Ectodermal cell (in vitro differentiated cells): ENCODE measurements at regions not wholly inside any gene's neighbourhood (a gene's known extent, or its start where the extent isn't known, plus 50 kb on each side); places are given as distances from the start of the nearest gene placed in this dataset.
"Not testable (repeated sequence)": the region's sequence is repeated elsewhere in the genome, so short reads cannot be mapped to it uniquely, and the experiment has no call there.

ENCODE experiments used
- H3K27ac ChIP-seq: 2 replicates; pipeline ENCODE4 v1.7.0; 2013; ENCODE audit warnings: mild to moderate bottlenecking, low read depth, low read length; ENCODE audit not compliant: insufficient read depth, poor library complexity, severe bottlenecking
- H3K27me3 ChIP-seq: 2 replicates; pipeline ENCODE4 v1.7.0; 2013; ENCODE audit warnings: mild to moderate bottlenecking, low read length; ENCODE audit not compliant: insufficient read depth, control insufficient read depth, poor library complexity, severe bottlenecking
- H3K36me3 ChIP-seq: one replicate; pipeline ENCODE4 v1.7.0; 2013; ENCODE audit warnings: low read length; ENCODE audit not compliant: control insufficient read depth, insufficient read depth
- H3K4me1 ChIP-seq: one replicate; pipeline ENCODE4 v1.7.0; 2013; ENCODE audit warnings: low read length; ENCODE audit not compliant: control insufficient read depth, insufficient read depth
- H3K4me3 ChIP-seq: 2 replicates; pipeline ENCODE4 v1.7.0; 2013; ENCODE audit warnings: low read depth, low read length, control low read depth; ENCODE audit not compliant: insufficient read depth
- H3K9me3 ChIP-seq: 2 replicates; pipeline ENCODE4 v1.7.0; 2013; ENCODE audit warnings: mild to moderate bottlenecking, low read length, moderate library complexity; ENCODE audit not compliant: control insufficient read depth
- WGBS, 2 experiments: methylation state at CpG; one replicate each; pipeline ENCODE4 v1.1.7; 2013; ENCODE audit warnings: missing lambda C conversion rate in 2 of 2; 5-methylcytosine and 5-hydroxymethylcytosine counted together

GRCh38 chr10:108545921-108546320, 1377.4 kb downstream of the XPNPEP1 start:
- WGBS, 2 experiments, result 60% methylated on average over 1 of the region's 1 CpG; no CpG with 5 or more reads in 1 of the 2 experiments
- Histone ChIP-seq H3K9me3 (no peaks in the 10 kb centered on the region), H3K4me1 (no peaks in the 10 kb centered on the region), H3K36me3 (no peaks in the 10 kb centered on the region), H3K27ac (no peak overlapping the region), H3K4me3 (no peak overlapping the region), H3K27me3 (no peaks in the 10 kb centered on the region)

GRCh38 chr10:108544500-108545120, 1378.7 kb downstream of the XPNPEP1 start:
- Histone ChIP-seq H3K4me3 (no peak overlapping the region), H3K9me3 (no peaks in the 10 kb centered on the region)
- 32 to 38% methylated on average over 9 to 10 of the region's 10 CpGs for WGBS, 2 experiments

GRCh38 chr10:108533551-108533950, 1369.0 kb upstream of the SORCS1 start:
- WGBS, 2 experiments, result 89 to 91% methylated on average over 6 of the region's 6 CpGs
- H3K9me3 ChIP-seq, H3K36me3 ChIP-seq, H3K27ac ChIP-seq, H3K4me1 ChIP-seq, H3K4me3 ChIP-seq, H3K27me3 ChIP-seq: not testable (repeated sequence)

More at GRCh38 chr10:108544500-108545120, 1378.7 kb downstream of the XPNPEP1 start:
- Histone ChIP-seq H3K27ac (no peak overlapping the region), H3K27me3 (no peaks in the 10 kb centered on the region), H3K36me3 (no peaks in the 10 kb centered on the region), H3K4me1 (no peaks in the 10 kb centered on the region)

- WGBS, 2 experiments, result 93% methylated on average over 3 of the region's 4 CpGs
Measured at GRCh38 chr10:108523016-108523800, 1358.7 kb upstream of the SORCS1 start.

GRCh38 chr10:108521827-108522492, 1357.5 kb upstream of the SORCS1 start:
- Histone ChIP-seq H3K27me3 (no peaks in the 10 kb centered on the region), H3K4me3 (no peak overlapping the region), H3K27ac (no peak overlapping the region), H3K36me3 (no peaks in the 10 kb centered on the region), H3K9me3 (no peaks in the 10 kb centered on the region), H3K4me1 (no peaks in the 10 kb centered on the region)
- WGBS, 2 experiments, result 60 to 68% methylated on average over 7 to 8 of the region's 8 CpGs

More at GRCh38 chr10:108523016-108523800, 1358.7 kb upstream of the SORCS1 start:
- Histone ChIP-seq H3K9me3 (no peaks in the 10 kb centered on the region), H3K4me3 (no peak overlapping the region), H3K36me3 (no peaks in the 10 kb centered on the region), H3K27me3 (no peaks in the 10 kb centered on the region), H3K4me1 (no peaks in the 10 kb centered on the region), H3K27ac (no peak overlapping the region)

GRCh38 chr10:108515821-108516220, 1351.3 kb upstream of the SORCS1 start:
- 60 to 93% methylated on average over 1 to 2 of the region's 2 CpGs for WGBS, 2 experiments
- Histone ChIP-seq H3K9me3 (peaks cover 2% of the 10 kb centered on the region), H3K4me1 (no peaks in the 10 kb centered on the region), H3K4me3 (no peak overlapping the region), H3K27me3 (no peaks in the 10 kb centered on the region), H3K27ac (no peak overlapping the region), H3K36me3 (no peaks in the 10 kb centered on the region)

- WGBS, 2 experiments, result 90 to 93% methylated on average over 3 of the region's 3 CpGs
- Histone ChIP-seq H3K27me3 (no peaks in the 10 kb centered on the region), H3K36me3 (no peaks in the 10 kb centered on the region), H3K9me3 (no peaks in the 10 kb centered on the region), H3K4me3 (no peak overlapping the region), H3K27ac (no peak overlapping the region), H3K4me1 (no peaks in the 10 kb centered on the region)
Measured at GRCh38 chr10:108500396-108500795, 1335.9 kb upstream of the SORCS1 start.

- H3K27ac ChIP-seq, result no peak overlapping the region
- H3K9me3 ChIP-seq, result peaks cover 2% of the 10 kb centered on the region
- no peak overlapping the region for H3K4me3 ChIP-seq
- H3K4me1 ChIP-seq, result no peaks in the 10 kb centered on the region
- H3K27me3 ChIP-seq, result no peaks in the 10 kb centered on the region
- no peaks in the 10 kb centered on the region for H3K36me3 ChIP-seq
Measured at GRCh38 chr10:108496106-108496505, 1331.6 kb upstream of the SORCS1 start.

GRCh38 chr10:108490944-108491343, 1326.4 kb upstream of the SORCS1 start:
- Histone ChIP-seq H3K9me3 (peaks cover 2% of the 10 kb centered on the region), H3K27me3 (no peaks in the 10 kb centered on the region), H3K27ac (no peak overlapping the region), H3K36me3 (no peaks in the 10 kb centered on the region), H3K4me1 (no peaks in the 10 kb centered on the region), H3K4me3 (no peak overlapping the region)
- WGBS, 2 experiments, result 100% methylated on average over 1 of the region's 1 CpG; no CpG with 5 or more reads in 1 of the 2 experiments

GRCh38 chr10:108471420-108471819, 1306.9 kb upstream of the SORCS1 start:
- no peaks in the 10 kb centered on the region for H3K4me1 ChIP-seq
- H3K36me3 ChIP-seq, result no peaks in the 10 kb centered on the region
- H3K4me3 ChIP-seq, result no peak overlapping the region
- H3K27me3 ChIP-seq, result peaks cover 12% of the 10 kb centered on the region
- no peak overlapping the region for H3K27ac ChIP-seq
- no peaks in the 10 kb centered on the region for H3K9me3 ChIP-seq
- WGBS, 2 experiments, result 91 to 93% methylated on average over 1 of the region's 1 CpG
